ENCODE measurements at regions not wholly inside any gene's neighbourhood (a gene's known extent, or its start where the extent isn't known, plus 50 kb on each side); places are given as distances from the start of the nearest gene placed in this dataset.
"Not testable (repeated sequence)": the region's sequence is repeated elsewhere in the genome, so short reads cannot be mapped to it uniquely, and the experiment has no call there.

DNA sequence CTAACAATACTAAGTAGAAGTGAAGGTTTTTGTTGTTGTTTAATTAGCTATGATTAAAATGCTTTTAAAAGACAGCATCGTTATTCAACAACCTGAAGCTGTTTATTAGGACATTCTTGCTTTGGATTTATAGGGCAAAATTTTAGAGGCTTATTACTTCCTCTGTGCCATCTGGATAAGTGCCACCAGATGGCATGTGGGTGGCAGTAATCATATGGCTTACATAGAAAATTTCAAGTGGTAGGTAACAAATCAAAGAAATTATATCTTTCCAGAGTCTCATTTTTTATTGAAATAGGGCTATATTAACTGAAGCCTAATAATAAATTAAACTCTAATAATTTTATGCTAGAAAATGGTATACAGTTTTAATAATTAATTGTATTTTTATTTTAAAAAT, 83.3 kb upstream of the HTR2C start:
- TF ChIP-seq, protein P1, sequence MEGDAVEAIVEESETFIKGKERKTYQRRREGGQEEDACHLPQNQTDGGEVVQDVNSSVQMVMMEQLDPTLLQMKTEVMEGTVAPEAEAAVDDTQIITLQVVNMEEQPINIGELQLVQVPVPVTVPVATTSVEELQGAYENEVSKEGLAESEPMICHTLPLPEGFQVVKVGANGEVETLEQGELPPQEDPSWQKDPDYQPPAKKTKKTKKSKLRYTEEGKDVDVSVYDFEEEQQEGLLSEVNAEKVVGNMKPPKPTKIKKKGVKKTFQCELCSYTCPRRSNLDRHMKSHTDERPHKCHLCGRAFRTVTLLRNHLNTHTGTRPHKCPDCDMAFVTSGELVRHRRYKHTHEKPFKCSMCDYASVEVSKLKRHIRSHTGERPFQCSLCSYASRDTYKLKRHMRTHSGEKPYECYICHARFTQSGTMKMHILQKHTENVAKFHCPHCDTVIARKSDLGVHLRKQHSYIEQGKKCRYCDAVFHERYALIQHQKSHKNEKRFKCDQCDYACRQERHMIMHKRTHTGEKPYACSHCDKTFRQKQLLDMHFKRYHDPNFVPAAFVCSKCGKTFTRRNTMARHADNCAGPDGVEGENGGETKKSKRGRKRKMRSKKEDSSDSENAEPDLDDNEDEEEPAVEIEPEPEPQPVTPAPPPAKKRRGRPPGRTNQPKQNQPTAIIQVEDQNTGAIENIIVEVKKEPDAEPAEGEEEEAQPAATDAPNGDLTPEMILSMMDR (IDR thresholded peaks at IDR 0.05; ENCODE audit: insufficient read depth, low read depth, low read length) = no peak
- Histone ChIP-seq H3K36me3 (ENCODE audit: control insufficient read depth, insufficient read depth, low read length) (no peaks in the 10 kb centered on the region), H3K4me3 (ENCODE audit: low read depth, low read length) (no peak overlapping the region), H3K27me3 (ENCODE audit: control insufficient read depth, insufficient read depth, low read length) (no peaks in the 10 kb centered on the region)
- ChIA-PET POLR2A (no interaction called here), CTCF (interaction anchor here (0.7 kb wide), 1 partner anchor 110 kb away, joined by 3 read pairs; no protein-coding TSS in a partner anchor)
- no peak for DNase-seq (ENCODE audit: low read depth)

DNA sequence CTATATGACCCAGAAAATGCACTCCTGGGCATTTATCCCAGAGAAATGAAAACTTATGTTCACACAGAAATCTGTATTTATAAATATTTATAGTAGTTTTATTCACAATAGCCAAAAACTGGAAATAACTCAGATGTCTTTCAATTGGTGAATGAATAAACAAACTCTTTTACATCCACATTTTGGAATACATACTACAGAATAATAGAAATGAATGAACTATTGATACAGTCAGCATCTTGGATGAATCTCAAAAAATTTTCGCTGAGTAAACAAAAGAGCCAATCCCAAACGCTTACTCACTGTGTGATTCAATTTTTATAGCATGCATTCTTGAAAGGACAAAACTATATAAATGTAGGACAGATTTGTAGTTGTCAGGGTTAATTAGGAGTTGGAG, 75.1 kb upstream of the HTR2C start:
- DNase-seq (ENCODE audit: low read depth) = no peak
- ChIA-PET CTCF (no interaction called here), POLR2A (no interaction called here)
- H3K4me3 ChIP-seq (ENCODE audit: low read depth, low read length) = no peak overlapping the region
- TF ChIP-seq, protein P1 (IDR thresholded peaks at IDR 0.05; ENCODE audit: insufficient read depth, low read depth, low read length) = no peak
- no peaks in the 10 kb centered on the region for H3K27me3 ChIP-seq (ENCODE audit: control insufficient read depth, insufficient read depth, low read length)
- no peaks in the 10 kb centered on the region for H3K36me3 ChIP-seq (ENCODE audit: control insufficient read depth, insufficient read depth, low read length)

DNA sequence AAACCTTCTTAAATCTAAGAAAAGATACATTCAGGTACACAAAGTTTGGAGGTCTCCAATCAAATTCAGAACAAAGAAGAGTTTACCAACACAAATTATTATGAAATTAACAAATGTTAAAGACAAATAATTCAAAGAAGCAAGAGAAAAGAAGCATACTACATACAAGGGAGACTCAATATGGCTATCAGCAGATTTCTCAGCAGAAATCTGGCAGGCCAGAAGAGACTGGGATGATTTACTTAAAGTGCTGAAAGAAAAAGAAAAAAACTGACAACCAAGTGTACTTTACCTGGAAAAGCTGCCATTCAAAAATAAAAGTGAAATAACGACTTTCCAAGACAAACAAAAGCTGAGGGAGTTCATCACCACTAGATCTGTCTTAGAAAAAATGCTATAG, 64.4 kb upstream of the HTR2C start:
- TF ChIP-seq, protein P1 (IDR thresholded peaks at IDR 0.05; ENCODE audit: insufficient read depth, low read depth, low read length) = no peak

DNA sequence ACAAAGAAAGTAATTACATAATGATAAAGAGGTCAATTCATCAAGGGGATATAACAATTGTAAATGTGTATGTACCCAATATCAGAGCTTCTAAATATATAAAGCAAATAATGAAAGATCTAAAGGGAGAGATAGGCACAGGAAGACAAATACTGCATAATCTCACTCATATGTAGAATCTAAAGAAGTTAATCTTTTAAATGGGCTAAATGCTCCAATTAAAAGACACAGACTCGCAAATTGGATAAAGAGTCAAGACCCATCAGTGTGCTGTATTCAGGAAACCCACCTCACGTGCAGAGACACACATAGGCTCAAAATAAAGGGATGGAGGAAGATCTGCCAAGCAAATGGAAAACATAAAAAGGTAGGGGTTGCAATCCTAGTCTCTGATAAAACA, 63.2 kb upstream of the HTR2C start:
- H3K27me3 ChIP-seq (ENCODE audit: control insufficient read depth, insufficient read depth, low read length); H3K36me3 ChIP-seq (ENCODE audit: control insufficient read depth, insufficient read depth, low read length); POLR2A ChIA-PET; H3K4me3 ChIP-seq (ENCODE audit: low read depth, low read length); CTCF ChIA-PET; DNase-seq (ENCODE audit: low read depth): not testable (repeated sequence)

More for the DNA sequence above, 64.4 kb upstream of the HTR2C start:
- POLR2A ChIA-PET = no interaction called here
- DNase-seq (ENCODE audit: low read depth) = no peak
- Histone ChIP-seq H3K27me3 (ENCODE audit: control insufficient read depth, insufficient read depth, low read length) (no peaks in the 10 kb centered on the region), H3K36me3 (ENCODE audit: control insufficient read depth, insufficient read depth, low read length) (no peaks in the 10 kb centered on the region), H3K4me3 (ENCODE audit: low read depth, low read length) (no peak overlapping the region)
- CTCF ChIA-PET = no interaction called here

DNA sequence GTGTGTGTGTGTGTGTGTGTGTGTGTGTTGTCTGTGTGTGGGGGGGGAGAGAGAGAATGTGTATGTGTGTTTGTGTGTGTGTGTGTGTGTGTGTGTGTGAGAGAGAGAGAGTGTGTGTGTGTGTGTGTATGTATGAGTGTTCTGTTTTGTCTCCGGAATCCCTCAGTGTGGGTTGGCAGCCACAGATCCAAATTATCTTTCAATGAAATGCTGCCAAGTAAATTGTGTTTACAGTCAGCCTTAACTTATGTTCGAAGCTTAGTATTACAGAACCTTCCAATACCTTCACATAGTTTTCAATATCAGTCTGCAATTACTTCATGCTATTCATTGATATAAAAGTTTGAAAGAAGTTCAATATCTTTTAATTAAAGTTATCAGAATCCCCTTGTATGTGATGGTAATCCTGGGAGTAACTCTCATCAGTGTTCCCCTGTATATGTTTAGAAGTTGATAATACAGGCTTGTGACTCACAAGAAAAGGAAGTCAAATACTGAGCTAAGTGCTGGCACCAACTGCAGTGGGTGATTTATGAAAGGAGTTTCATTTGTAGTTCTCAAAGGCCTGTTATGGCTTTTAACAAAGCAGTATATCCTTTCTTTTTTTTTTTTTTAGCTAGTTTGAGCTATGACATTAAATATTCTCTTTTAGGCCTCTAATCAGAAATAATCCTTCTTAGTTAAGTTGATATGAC, 51.6 kb upstream of the HTR2C start:
- CTCF ChIA-PET = no interaction called here
- TF ChIP-seq, protein P1 (IDR thresholded peaks at IDR 0.05; ENCODE audit: insufficient read depth, low read depth, low read length) = no peak
- no peak overlapping the region for H3K4me3 ChIP-seq (ENCODE audit: low read depth, low read length)
- no peaks in the 10 kb centered on the region for H3K36me3 ChIP-seq (ENCODE audit: control insufficient read depth, insufficient read depth, low read length)
- no peak for DNase-seq (ENCODE audit: low read depth)
- H3K27me3 ChIP-seq (ENCODE audit: control insufficient read depth, insufficient read depth, low read length) = no peaks in the 10 kb centered on the region
- POLR2A ChIA-PET = no interaction called here

Data from BJ (cell line).